ENCODE measurements at regions not wholly inside any gene's neighbourhood (a gene's known extent, or its start where the extent isn't known, plus 50 kb on each side); places are given as distances from the start of the nearest gene placed in this dataset.
A peak's percentile ranks its signal among the peaks of the same experiment; 100 is the strongest.

DNA sequence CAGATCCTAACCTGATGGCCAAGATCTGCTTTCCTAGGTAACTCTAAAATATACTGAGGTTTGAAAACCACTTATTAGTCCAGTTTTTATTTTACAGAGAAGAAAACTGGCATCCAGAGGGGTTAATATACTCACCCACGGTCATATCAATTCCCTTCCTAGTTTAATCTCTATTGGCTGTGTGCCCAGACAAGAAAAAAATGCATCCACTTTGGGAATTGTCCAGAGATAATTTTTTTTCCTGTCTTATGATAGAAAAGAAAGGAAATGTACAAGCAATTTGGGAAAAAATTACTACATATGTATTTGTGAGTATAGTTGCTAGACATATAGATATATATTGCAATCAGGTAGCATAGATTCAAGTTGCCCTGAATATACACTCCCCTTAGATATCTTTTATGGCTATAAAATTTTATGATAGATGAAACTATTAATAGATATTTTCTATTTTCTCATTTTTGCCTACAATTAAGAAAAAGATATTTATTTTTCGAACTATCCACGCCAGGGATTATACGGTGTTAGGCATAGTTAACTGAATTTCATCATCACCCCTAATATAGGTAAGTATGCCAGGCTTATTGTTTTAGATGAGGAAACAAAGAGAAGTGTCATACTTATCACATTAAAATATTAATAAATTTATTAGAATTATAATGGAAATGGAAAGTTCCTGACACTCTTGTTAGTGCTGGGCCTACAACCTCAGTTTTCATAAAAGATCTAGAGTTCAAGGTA is 100.5 kb upstream of the SLC38A2 start:
- TF ChIP-seq MYC (IDR thresholded peaks at IDR 0.05; ENCODE audit: low read depth, low read length) (no peak), POLR2A (IDR thresholded peaks at IDR 0.05; ENCODE audit: extremely low read depth, insufficient read length) (no peak)
- TF ChIP-seq, protein P1, sequence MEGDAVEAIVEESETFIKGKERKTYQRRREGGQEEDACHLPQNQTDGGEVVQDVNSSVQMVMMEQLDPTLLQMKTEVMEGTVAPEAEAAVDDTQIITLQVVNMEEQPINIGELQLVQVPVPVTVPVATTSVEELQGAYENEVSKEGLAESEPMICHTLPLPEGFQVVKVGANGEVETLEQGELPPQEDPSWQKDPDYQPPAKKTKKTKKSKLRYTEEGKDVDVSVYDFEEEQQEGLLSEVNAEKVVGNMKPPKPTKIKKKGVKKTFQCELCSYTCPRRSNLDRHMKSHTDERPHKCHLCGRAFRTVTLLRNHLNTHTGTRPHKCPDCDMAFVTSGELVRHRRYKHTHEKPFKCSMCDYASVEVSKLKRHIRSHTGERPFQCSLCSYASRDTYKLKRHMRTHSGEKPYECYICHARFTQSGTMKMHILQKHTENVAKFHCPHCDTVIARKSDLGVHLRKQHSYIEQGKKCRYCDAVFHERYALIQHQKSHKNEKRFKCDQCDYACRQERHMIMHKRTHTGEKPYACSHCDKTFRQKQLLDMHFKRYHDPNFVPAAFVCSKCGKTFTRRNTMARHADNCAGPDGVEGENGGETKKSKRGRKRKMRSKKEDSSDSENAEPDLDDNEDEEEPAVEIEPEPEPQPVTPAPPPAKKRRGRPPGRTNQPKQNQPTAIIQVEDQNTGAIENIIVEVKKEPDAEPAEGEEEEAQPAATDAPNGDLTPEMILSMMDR (IDR thresholded peaks at IDR 0.05; ENCODE audit: low read depth, low read length) = no peak
- TF ChIP-seq, protein P2, sequence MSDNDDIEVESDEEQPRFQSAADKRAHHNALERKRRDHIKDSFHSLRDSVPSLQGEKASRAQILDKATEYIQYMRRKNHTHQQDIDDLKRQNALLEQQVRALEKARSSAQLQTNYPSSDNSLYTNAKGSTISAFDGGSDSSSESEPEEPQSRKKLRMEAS (IDR thresholded peaks at IDR 0.05; ENCODE audit: low read depth, low read length) = no peak
- no peak for DNase-seq (ENCODE audit: low read depth)
- no peak overlapping the region for H3K4me3 ChIP-seq (ENCODE audit: low read depth, low read length)

DNA sequence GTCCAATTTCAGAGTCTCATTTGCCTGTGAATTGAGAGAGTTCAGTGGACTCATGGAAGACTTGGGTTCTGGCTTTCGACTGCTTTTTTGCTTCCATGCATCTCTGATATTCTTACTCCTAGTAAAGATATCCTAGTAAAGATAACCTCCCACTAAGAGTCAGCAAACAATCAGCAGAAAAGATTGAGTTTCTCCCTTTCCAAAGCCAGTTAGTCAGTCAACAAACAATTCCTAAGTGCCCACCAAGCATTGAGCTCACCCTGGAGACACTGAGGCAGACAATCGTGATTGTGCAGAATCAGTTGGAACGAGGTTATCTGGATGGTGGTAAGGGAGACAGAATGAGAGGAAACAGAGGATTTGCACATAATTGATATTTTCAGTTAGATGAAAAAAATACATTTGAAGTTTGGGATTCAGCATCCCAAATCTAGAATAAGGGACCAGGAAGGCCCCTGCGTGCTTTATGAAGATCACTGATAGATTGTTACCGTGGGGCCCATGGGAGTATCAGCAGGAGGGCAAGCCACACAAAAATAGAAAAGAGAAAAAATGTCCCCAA is 99.7 kb upstream of the SLC38A2 start:
- H3K4me3 ChIP-seq (ENCODE audit: low read depth, low read length) = no peak overlapping the region
- DNase-seq (ENCODE audit: low read depth) = no peak
- TF ChIP-seq MYC (IDR thresholded peaks at IDR 0.05; ENCODE audit: low read depth, low read length) (no peak), POLR2A (IDR thresholded peaks at IDR 0.05; ENCODE audit: extremely low read depth, insufficient read length) (no peak)
- TF ChIP-seq, protein P2 (IDR thresholded peaks at IDR 0.05; ENCODE audit: low read depth, low read length) = no peak
- TF ChIP-seq, protein P1 (IDR thresholded peaks at IDR 0.05; ENCODE audit: low read depth, low read length) = no peak

DNA sequence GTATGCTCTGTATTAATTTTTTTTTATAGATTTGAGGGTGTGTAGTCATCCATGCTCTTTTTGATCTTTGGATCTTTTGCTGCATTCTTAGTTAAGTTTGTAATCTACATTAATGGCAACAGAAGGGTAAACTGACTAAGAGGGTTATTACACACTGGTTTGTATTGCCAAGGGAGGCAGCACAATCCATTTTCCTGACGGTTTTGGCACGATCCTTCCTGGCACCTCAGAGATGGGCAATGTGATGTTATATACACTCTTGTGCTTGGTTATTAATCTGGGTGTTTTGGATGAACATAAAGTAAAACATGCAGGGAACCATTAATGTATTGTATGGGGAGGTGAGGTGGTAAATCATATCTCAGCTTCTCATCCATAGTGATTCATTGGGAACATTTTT is 98.8 kb upstream of the SLC38A2 start:
- TF ChIP-seq, protein P2 (IDR thresholded peaks at IDR 0.05; ENCODE audit: low read depth, low read length) = no peak
- TF ChIP-seq, protein P1 (IDR thresholded peaks at IDR 0.05; ENCODE audit: low read depth, low read length) = no peak
- no peak for TF ChIP-seq POLR2A (IDR thresholded peaks at IDR 0.05; ENCODE audit: extremely low read depth, insufficient read length)
- no peak for TF ChIP-seq MYC (IDR thresholded peaks at IDR 0.05; ENCODE audit: low read depth, low read length)
- no peak for DNase-seq (ENCODE audit: low read depth)
- no peak overlapping the region for H3K4me3 ChIP-seq (ENCODE audit: low read depth, low read length)

DNA sequence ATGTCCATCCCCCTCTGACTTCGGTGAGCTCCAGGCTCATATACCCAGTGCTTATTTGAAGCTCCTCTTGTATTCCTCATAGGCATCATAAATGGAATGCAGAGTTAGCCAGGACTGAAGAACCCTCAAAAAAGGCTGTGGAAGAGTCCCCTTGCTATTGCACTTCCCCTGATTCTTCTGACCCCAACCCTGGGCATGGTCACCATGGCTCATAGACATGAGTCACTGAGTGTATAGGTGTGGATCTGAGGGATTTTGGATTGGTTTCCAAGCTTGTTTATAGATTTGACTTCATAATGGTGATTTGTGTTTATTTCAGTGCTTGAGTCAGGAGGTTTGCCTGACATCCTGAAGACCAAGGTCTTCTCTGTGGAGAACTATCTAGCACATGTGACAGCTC is 98.4 kb upstream of the SLC38A2 start:
- DNase-seq (ENCODE audit: low read depth) = no peak
- TF ChIP-seq, protein P1 (IDR thresholded peaks at IDR 0.05; ENCODE audit: low read depth, low read length) = no peak
- TF ChIP-seq POLR2A (IDR thresholded peaks at IDR 0.05; ENCODE audit: extremely low read depth, insufficient read length) = no peak
- TF ChIP-seq MYC (IDR thresholded peaks at IDR 0.05; ENCODE audit: low read depth, low read length) = no peak
- TF ChIP-seq, protein P2 (IDR thresholded peaks at IDR 0.05; ENCODE audit: low read depth, low read length) = no peak
- no peak overlapping the region for H3K4me3 ChIP-seq (ENCODE audit: low read depth, low read length)

DNA sequence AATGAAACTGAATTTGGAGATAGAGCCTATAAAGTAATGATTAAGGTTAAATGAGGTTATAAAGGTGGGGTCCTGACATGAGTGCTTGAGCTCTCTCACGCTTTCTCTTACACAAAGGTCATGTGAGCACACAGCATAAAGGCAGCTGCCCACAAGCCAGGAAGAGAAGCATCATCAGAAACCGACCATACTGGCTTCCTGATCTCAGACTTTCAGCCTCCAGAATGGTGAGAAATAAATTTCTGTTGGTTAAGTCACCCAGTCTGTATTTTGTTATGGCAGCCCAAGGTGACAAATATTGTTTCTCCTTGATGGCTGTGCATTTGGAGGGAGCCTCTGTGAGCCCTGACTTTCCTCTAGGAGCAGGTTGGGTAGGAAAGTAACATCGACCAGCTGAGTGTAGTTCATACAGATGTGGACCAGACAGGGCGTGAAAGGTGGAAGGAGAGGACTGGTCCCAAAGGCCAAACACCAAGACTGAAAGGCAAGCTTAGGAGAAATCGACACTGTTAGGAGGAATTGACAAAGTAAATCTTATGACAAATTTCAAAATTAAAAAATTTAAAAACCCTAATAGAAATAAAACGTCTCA is 97.6 kb upstream of the SLC38A2 start:
- H3K4me3 ChIP-seq (ENCODE audit: low read depth, low read length) = no peak overlapping the region
- DNase-seq (ENCODE audit: low read depth) = no peak
- TF ChIP-seq, protein P2 (IDR thresholded peaks at IDR 0.05; ENCODE audit: low read depth, low read length) = 0 out of 2 replicates have a peak, but pooled peaks have one; percentile 10
- no peak for TF ChIP-seq POLR2A (IDR thresholded peaks at IDR 0.05; ENCODE audit: extremely low read depth, insufficient read length)

DNA sequence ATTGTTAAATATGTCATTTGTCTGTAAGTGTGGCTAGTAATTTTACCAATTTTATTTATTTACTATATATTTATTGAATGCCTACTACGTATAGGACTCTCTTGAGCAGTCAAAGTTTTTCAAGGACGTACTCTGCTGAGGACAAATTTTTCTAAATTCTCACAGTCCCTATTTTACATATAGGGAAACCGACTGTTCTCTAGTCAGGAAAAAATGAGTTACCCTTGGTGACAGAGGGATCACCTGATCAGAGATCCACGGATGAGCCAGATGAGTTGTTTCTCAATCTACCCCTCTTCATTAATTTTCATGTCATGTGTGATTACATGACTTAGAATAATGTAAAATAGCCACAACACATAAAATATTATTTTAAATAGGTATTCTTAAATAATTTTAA is 96.2 kb upstream of the SLC38A2 start:
- no peak for DNase-seq (ENCODE audit: low read depth)
- no peak overlapping the region for H3K4me3 ChIP-seq (ENCODE audit: low read depth, low read length)
- TF ChIP-seq, protein P1 (IDR thresholded peaks at IDR 0.05; ENCODE audit: low read depth, low read length) = no peak
- no peak for TF ChIP-seq MYC (IDR thresholded peaks at IDR 0.05; ENCODE audit: low read depth, low read length)
- no peak for TF ChIP-seq POLR2A (IDR thresholded peaks at IDR 0.05; ENCODE audit: extremely low read depth, insufficient read length)
- TF ChIP-seq, protein P2 (IDR thresholded peaks at IDR 0.05; ENCODE audit: low read depth, low read length) = no peak

All from NB4 (cell line).